ENCODE measurements at regions not wholly inside any gene's neighbourhood (a gene's known extent, or its start where the extent isn't known, plus 50 kb on each side); places are given as distances from the start of the nearest gene placed in this dataset.
A peak's percentile ranks its signal among the peaks of the same experiment; 100 is the strongest.

- DNase-seq (ENCODE audit: low read depth): no peak
- H3K4me3 ChIP-seq (ENCODE audit: low read length): no peak overlapping the region
- TF ChIP-seq CTCF (conservative IDR thresholded peaks at IDR 0.05; ENCODE audit: low read length): no peak
Measured at GRCh38 chr14:76941544-76941943, 87.0 kb downstream of the IRF2BPL start.

GRCh38 chr14:76940021-76940760, 88.3 kb downstream of the IRF2BPL start:
- no peak overlapping the region for H3K4me3 ChIP-seq (ENCODE audit: low read length)
- no peak for TF ChIP-seq CTCF (conservative IDR thresholded peaks at IDR 0.05; ENCODE audit: low read length)
- DNase-seq (ENCODE audit: low read depth): no peak

DNA sequence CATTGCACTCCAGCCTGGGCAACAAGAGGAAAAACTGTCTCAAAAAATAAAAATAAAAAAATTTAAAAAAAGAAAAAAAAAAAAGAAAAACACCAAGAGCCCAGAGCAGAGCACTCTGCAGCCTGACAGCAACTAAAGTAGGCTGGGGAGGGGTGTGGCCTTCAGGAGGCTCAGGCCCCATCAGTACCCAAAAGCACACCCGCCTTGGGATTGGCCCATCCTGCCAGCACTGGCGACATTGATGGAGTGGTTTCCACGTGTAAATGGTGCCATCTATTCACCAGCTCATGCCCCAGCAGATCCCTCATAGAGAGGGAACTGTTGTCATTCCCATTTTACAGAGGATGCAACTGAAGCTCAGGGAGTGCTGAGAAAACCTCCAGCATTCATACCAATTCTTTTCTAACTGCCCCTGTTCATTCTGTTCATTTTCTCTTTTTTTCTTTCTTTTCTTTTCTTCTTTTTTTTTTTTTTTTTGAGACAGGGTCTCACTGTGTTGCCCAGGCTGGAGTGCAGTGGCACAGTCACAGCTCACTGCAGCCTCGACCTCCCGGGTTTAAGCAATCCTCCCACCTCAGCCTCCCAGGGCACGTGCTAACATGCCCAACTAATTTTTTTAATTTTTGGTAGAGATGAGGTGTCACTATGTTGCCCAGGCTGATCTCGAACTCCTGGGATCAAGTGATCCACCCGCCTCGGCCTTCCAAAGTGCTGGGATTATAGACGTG, 89.3 kb downstream of the IRF2BPL start:
- no peak for DNase-seq (ENCODE audit: low read depth)
- H3K4me3 ChIP-seq (ENCODE audit: low read length): no peak overlapping the region
- no peak for TF ChIP-seq CTCF (conservative IDR thresholded peaks at IDR 0.05; ENCODE audit: low read length)

- DNase-seq (ENCODE audit: low read depth): no peak
- no peak for TF ChIP-seq CTCF (conservative IDR thresholded peaks at IDR 0.05; ENCODE audit: low read length)
- H3K4me3 ChIP-seq (ENCODE audit: low read length): no peak overlapping the region
Measured at GRCh38 chr14:76938092-76938500, 90.4 kb downstream of the IRF2BPL start.

- DNase-seq (ENCODE audit: low read depth): peak; percentile 90
- H3K4me3 ChIP-seq (ENCODE audit: low read length): 0 out of 2 replicates have a peak overlapping the region, but pooled peaks have one; percentile 15
- no peak for TF ChIP-seq CTCF (conservative IDR thresholded peaks at IDR 0.05; ENCODE audit: low read length)
Measured at GRCh38 chr14:76937181-76938091, 91.1 kb downstream of the IRF2BPL start.

DNA sequence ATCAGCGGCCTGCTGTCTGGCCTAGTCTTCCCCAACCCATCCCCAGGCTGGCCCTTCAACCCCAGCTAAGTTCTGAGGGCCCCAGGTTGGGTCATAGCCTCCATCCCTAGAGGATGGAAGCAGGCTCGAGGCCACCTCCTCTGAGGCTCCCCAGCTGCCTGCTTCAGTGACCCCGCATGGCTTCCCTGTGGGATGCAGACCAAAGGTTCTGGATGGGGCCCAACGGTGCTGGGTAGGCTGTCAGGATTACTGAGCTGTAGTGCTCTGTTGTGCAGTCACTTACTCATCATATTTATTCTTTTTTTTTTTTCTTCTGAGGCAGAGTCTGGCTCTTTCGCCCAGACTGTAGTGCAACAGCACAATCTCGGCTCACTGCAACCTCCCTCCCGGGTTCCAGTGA, 92.0 kb downstream of the IRF2BPL start:
- TF ChIP-seq CTCF (conservative IDR thresholded peaks at IDR 0.05; ENCODE audit: low read length): no peak
- no peak overlapping the region for H3K4me3 ChIP-seq (ENCODE audit: low read length)
- DNase-seq (ENCODE audit: low read depth): peak; percentile 62
